HEK293 (cell line): ENCODE measurements at regions not wholly inside any gene's neighbourhood (a gene's known extent, or its start where the extent isn't known, plus 50 kb on each side); places are given as distances from the start of the nearest gene placed in this dataset.

Experiments
- CTCF ChIA-PET: fragments of 350-600 bp; formaldehyde crosslinking; extraction: SDS; loops from one replicate; lab custom pipeline; 2021; ENCODE audit warnings: antibody characterized with exemption; lab: Yijun Ruan, JAX
- POLR2A ChIA-PET: fragments of 300-600 bp; formaldehyde crosslinking; extraction: SDS; loops from one replicate; lab custom pipeline; 2020; ENCODE audit warnings: antibody characterized with exemption, inconsistent platforms; lab: Yijun Ruan, JAX
- H3K27ac ChIP-seq: fragments of 200-500 bp; sonication (Bioruptor generic); 2 replicates; pipeline ENCODE4 v1.5.1; 2014; ENCODE audit warnings: low read depth, low read length, control low read depth, inconsistent platforms; ENCODE audit errors: extremely low read depth
- H3K36me3 ChIP-seq, 2 experiments: fragments of 200-500 bp in 1 of 2; sonication (Bioruptor generic) in 1 of 2; 1 replicate in 1 of 2; 2 replicates in 1 of 2; pipeline ENCODE4 v1.5.1; 2014 to 2017; ENCODE audit warnings: inconsistent platforms in 2 of 2, low read length in 2 of 2; ENCODE audit not compliant: control insufficient read depth in 2 of 2, insufficient read depth in 1 of 2
- H3K4me1 ChIP-seq: fragments of 200-500 bp; sonication (Bioruptor generic); 2 replicates; pipeline ENCODE4 v1.5.1; 2014; ENCODE audit warnings: mild to moderate bottlenecking, low read length, inconsistent platforms; ENCODE audit not compliant: control insufficient read depth, insufficient read depth
- H3K4me3 ChIP-seq: 2 replicates; pipeline ENCODE4 v1.5.1; 2011; ENCODE audit warnings: low read depth, mild to moderate bottlenecking, control low read depth, low read length, moderate library complexity
- H3K9me3 ChIP-seq: fragments of 200-500 bp; sonication (Bioruptor generic); 2 replicates; pipeline ENCODE4 v1.5.1; 2014; ENCODE audit warnings: low read depth, low read length, inconsistent platforms; ENCODE audit not compliant: control insufficient read depth, insufficient read depth
- GFI1B ChIP-seq: fragments of 450-650 bp; formaldehyde crosslinking; IDR thresholded peaks from 2 replicates; pipeline ENCODE4 v1.5.1; 2016; ENCODE audit warnings: missing biosample characterization, missing genetic modification characterization
- GLI4 ChIP-seq: fragments of 450-650 bp; formaldehyde crosslinking; IDR thresholded peaks from 2 replicates; pipeline ENCODE4 v1.5.1; 2016; ENCODE audit warnings: missing biosample characterization, missing genetic modification characterization
- GLIS1 ChIP-seq: fragments of 450-650 bp; formaldehyde crosslinking; IDR thresholded peaks from 2 replicates; pipeline ENCODE4 v1.5.1; 2016; ENCODE audit warnings: missing biosample characterization, missing genetic modification characterization
- HOXA7 ChIP-seq: sonication (generic); formaldehyde crosslinking; IDR thresholded peaks from 2 replicates; pipeline ENCODE4 v1.8.1; 2022; ENCODE audit warnings: missing genetic modification reagents, borderline replicate concordance
- REPIN1 ChIP-seq: fragments of 450-650 bp; formaldehyde crosslinking; IDR thresholded peaks from 2 replicates; pipeline ENCODE4 v1.5.1; 2017; ENCODE audit warnings: missing biosample characterization, missing genetic modification characterization, low read depth
- SETDB1 ChIP-seq: IDR thresholded peaks from one replicate; pipeline ENCODE4 v1.6.1; 2017; ENCODE audit warnings: mild to moderate bottlenecking, low read length, moderate library complexity, mixed read lengths; ENCODE audit not compliant: insufficient read length
- ZNF155 ChIP-seq: fragments of 450-650 bp; formaldehyde crosslinking; IDR thresholded peaks from 2 replicates; pipeline ENCODE4 v1.5.1; 2016; ENCODE audit warnings: missing biosample characterization, missing genetic modification characterization
- ZNF211 ChIP-seq: fragments of 450-650 bp; formaldehyde crosslinking; IDR thresholded peaks from 2 replicates; pipeline ENCODE4 v1.5.1; 2016; ENCODE audit warnings: low read depth, missing biosample characterization, missing genetic modification characterization
- ZNF24 ChIP-seq: fragments of 450-650 bp; formaldehyde crosslinking; IDR thresholded peaks from 2 replicates; pipeline ENCODE4 v1.5.1; 2016; ENCODE audit warnings: missing biosample characterization, missing genetic modification characterization
- ZNF423 ChIP-seq: fragments of 450-650 bp; formaldehyde crosslinking; IDR thresholded peaks from 2 replicates; pipeline ENCODE4 v1.5.1; 2016; ENCODE audit warnings: missing biosample characterization, missing genetic modification characterization
- ZNF513 ChIP-seq: fragments of 450-650 bp; IDR thresholded peaks from 2 replicates; pipeline ENCODE4 v1.5.1; 2018; ENCODE audit warnings: missing biosample characterization, missing genetic modification characterization
- ZNF514 ChIP-seq: fragments of 450-650 bp; formaldehyde crosslinking; IDR thresholded peaks from 2 replicates; pipeline ENCODE4 v1.5.1; 2016; ENCODE audit warnings: missing biosample characterization, missing genetic modification characterization
- ZNF555 ChIP-seq: fragments of 450-650 bp; formaldehyde crosslinking; conservative IDR thresholded peaks from 2 replicates; pipeline ENCODE4 v1.5.1; 2017; ENCODE audit warnings: missing biosample characterization, mild to moderate bottlenecking, missing genetic modification characterization, inconsistent platforms
- ZNF580 ChIP-seq: fragments of 450-650 bp; formaldehyde crosslinking; IDR thresholded peaks from 2 replicates; pipeline ENCODE4 v1.5.1; 2016; ENCODE audit warnings: missing biosample characterization, missing genetic modification characterization
- ZNF639 ChIP-seq: fragments of 450-650 bp; formaldehyde crosslinking; IDR thresholded peaks from 2 replicates; pipeline ENCODE4 v1.5.1; 2016; ENCODE audit warnings: missing biosample characterization, missing genetic modification characterization
- ZNF658 ChIP-seq: fragments of 450-650 bp; formaldehyde crosslinking; IDR thresholded peaks from 2 replicates; pipeline ENCODE4; 2016; ENCODE audit warnings: missing biosample characterization, missing genetic modification characterization
- ZNF670 ChIP-seq: fragments of 450-650 bp; formaldehyde crosslinking; IDR thresholded peaks from 2 replicates; pipeline ENCODE4 v1.5.1; 2016; ENCODE audit warnings: missing biosample characterization, missing genetic modification characterization, low read depth
- ZNF777 ChIP-seq: fragments of 450-650 bp; formaldehyde crosslinking; IDR thresholded peaks from 2 replicates; pipeline ENCODE4 v1.5.1; 2017; ENCODE audit warnings: missing biosample characterization, missing genetic modification characterization, borderline replicate concordance
- ZXDB ChIP-seq: fragments of 450-650 bp; formaldehyde crosslinking; IDR thresholded peaks from 2 replicates; pipeline ENCODE4 v1.5.1; 2016; ENCODE audit warnings: missing biosample characterization, missing genetic modification characterization
- TF ChIP-seq, protein P1 (sequence below): fragments of 450-650 bp; formaldehyde crosslinking; IDR thresholded peaks from 2 replicates; pipeline ENCODE4 v1.5.1; 2016; ENCODE audit warnings: missing biosample characterization, missing genetic modification characterization

DNA sequence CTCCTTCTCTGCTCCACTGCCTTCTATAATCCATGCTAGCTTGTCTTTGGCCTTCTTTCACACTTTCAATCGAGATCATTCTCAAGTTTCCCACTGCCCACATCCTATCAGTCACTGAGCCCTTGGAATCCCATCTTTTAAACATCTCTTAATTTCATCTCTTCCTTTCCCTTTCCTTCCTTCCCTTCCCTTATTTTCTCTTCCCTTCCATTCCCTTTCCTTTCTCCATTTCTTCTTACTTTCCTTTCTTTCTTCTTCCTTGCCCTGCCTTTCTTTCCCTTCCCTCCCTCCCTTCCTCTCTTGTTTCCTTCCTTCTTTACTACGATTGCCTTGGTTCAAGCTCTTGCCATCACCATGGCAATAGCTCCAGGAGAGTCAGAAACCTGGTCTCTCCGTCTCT is 183.8 kb downstream of the EMP1 start (continued):
- TF ChIP-seq ZXDB (tag by site-specific recombination) (no peak), ZNF777 (no peak)

GRCh38 chr12:13379531-13380188 is 183.1 kb downstream of the EMP1 start:
- ChIA-PET CTCF (interaction anchor here (0.6 kb wide), 1 partner anchor 590 kb away, joined by 4 read pairs; no protein-coding TSS in a partner anchor), POLR2A (no interaction called here)
- Histone ChIP-seq H3K4me1 (no peaks in the 10 kb centered on the region), H3K27ac (no peak overlapping the region), H3K4me3 (no peak overlapping the region), H3K36me3 (no peaks in the 10 kb centered on the region), H3K9me3 (no peaks in the 10 kb centered on the region)
- TF ChIP-seq ZNF639 (tag by site-specific recombination) (no peak), GFI1B (tag by site-specific recombination) (no peak), ZNF580 (tag by site-specific recombination) (no peak), REPIN1 (tag by site-specific recombination) (no peak), ZNF658 (no peak), ZNF513 (tag by site-specific recombination) (no peak), ZNF423 (no peak), ZNF514 (no peak), GLI4 (tag by site-specific recombination) (no peak), ZNF555 (no peak), GLIS1 (tag by site-specific recombination) (no peak), ZNF670 (tag by site-specific recombination) (no peak), ZNF211 (tag by site-specific recombination) (no peak), ZNF155 (no peak), HOXA7 (CRISPR knock-in tag) (no peak)
- TF ChIP-seq, protein P1, sequence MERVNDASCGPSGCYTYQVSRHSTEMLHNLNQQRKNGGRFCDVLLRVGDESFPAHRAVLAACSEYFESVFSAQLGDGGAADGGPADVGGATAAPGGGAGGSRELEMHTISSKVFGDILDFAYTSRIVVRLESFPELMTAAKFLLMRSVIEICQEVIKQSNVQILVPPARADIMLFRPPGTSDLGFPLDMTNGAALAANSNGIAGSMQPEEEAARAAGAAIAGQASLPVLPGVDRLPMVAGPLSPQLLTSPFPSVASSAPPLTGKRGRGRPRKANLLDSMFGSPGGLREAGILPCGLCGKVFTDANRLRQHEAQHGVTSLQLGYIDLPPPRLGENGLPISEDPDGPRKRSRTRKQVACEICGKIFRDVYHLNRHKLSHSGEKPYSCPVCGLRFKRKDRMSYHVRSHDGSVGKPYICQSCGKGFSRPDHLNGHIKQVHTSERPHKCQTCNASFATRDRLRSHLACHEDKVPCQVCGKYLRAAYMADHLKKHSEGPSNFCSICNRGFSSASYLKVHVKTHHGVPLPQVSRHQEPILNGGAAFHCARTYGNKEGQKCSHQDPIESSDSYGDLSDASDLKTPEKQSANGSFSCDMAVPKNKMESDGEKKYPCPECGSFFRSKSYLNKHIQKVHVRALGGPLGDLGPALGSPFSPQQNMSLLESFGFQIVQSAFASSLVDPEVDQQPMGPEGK (tag by site-specific recombination): no peak

DNA sequence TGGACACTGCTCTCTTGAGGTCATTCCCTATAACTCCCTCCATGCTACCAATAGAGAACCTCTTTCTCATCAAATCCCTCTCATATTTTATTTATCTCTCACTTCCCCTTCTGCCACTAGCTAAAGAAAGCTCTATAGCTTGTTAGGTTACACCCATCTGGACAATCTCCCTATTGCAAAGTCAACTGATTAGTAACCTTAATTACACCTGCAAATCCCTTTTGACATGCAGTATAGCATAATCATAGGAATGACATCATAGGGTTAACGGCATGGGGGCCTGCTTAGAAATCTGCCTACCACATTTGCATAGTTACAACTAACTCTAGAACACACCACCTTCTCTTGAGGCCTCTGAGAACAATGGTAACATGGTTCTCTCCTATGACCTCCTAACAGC is 181.2 kb downstream of the EMP1 start:
- Histone ChIP-seq H3K27ac (no peak overlapping the region), H3K4me1 (no peaks in the 10 kb centered on the region), H3K9me3 (no peaks in the 10 kb centered on the region), H3K36me3 (no peaks in the 10 kb centered on the region), H3K4me3 (no peak overlapping the region)
- TF ChIP-seq ZNF24 (tag by site-specific recombination): no peak
- peak; percentile 35 for TF ChIP-seq SETDB1
- CTCF ChIA-PET: interaction anchor here (0.6 to 1.6 kb wide), 3 partner anchors 16 to 1792 kb away, joined by 3 to 8 read pairs (median 3); no protein-coding TSS in a partner anchor
- POLR2A ChIA-PET: no interaction called here
